Activated CD4-positive, alpha-beta T cell treated with anti-CD3 and anti-CD28 coated beads, Interleukin-2, amount 50 U/mL, for 16 hours (primary cell): ENCODE measurements at regions not wholly inside any gene's neighbourhood (a gene's known extent, or its start where the extent isn't known, plus 50 kb on each side); places are given as distances from the start of the nearest gene placed in this dataset.
"Not testable (repeated sequence)": the region's sequence is repeated elsewhere in the genome, so short reads cannot be mapped to it uniquely, and the experiment has no call there.

ENCODE experiments used
- DNase-seq: peaks from one replicate; pipeline ENCODE4 v3.0.0-alpha.2; 2020

- no peak for DNase-seq
Measured at GRCh38 chr3:112765531-112765930, 81.1 kb downstream of the CD200R1L start.

- no peak for DNase-seq
Measured at GRCh38 chr3:112763258-112763657, 83.4 kb downstream of the CD200R1L start.

- DNase-seq: no peak
Measured at GRCh38 chr3:112761062-112761638, 85.5 kb downstream of the CD200R1L start.

GRCh38 chr3:112759681-112760080 lies 87.0 kb downstream of the CD200R1L start:
- DNase-seq: no peak

- DNase-seq: no peak
Measured at GRCh38 chr3:112759210-112759609, 87.5 kb downstream of the CD200R1L start.

- DNase-seq: no peak
Measured at GRCh38 chr3:112757197-112757596, 89.5 kb downstream of the CD200R1L start.

GRCh38 chr3:112755845-112756613 lies 90.6 kb downstream of the CD200R1L start:
- DNase-seq: no peak

GRCh38 chr3:112755046-112755445 lies 91.6 kb downstream of the CD200R1L start:
- not testable (repeated sequence) for DNase-seq

- DNase-seq: no peak
Measured at GRCh38 chr3:112751564-112752512, 94.8 kb downstream of the CD200R1L start.

- no peak for DNase-seq
Measured at GRCh38 chr3:112751061-112751460, 95.6 kb downstream of the CD200R1L start.

GRCh38 chr3:112747624-112748023 lies 99.0 kb downstream of the CD200R1L start:
- no peak for DNase-seq

- DNase-seq: no peak
Measured at GRCh38 chr3:112746675-112747280, 99.9 kb downstream of the CD200R1L start.

- DNase-seq: peak; percentile 34
Measured at GRCh38 chr3:112745567-112746248, 101.0 kb downstream of the CD200R1L start.

GRCh38 chr3:112744825-112745566 lies 101.7 kb downstream of the CD200R1L start:
- no peak for DNase-seq

- no peak for DNase-seq
Measured at GRCh38 chr3:112744106-112744505, 102.6 kb downstream of the CD200R1L start.

GRCh38 chr3:112742934-112743333 lies 102.0 kb upstream of the CCDC80 start:
- DNase-seq: no peak

GRCh38 chr3:112741983-112742382 lies 101.0 kb upstream of the CCDC80 start:
- DNase-seq: no peak

- DNase-seq: peak; percentile 11
Measured at GRCh38 chr3:112740835-112741234, 99.9 kb upstream of the CCDC80 start.

- no peak for DNase-seq
Measured at GRCh38 chr3:112739252-112739965, 98.5 kb upstream of the CCDC80 start.

- no peak for DNase-seq
Measured at GRCh38 chr3:112738366-112738765, 97.4 kb upstream of the CCDC80 start.
